ENCODE measurements at regions not wholly inside any gene's neighbourhood (a gene's known extent, or its start where the extent isn't known, plus 50 kb on each side); places are given as distances from the start of the nearest gene placed in this dataset.

DNA sequence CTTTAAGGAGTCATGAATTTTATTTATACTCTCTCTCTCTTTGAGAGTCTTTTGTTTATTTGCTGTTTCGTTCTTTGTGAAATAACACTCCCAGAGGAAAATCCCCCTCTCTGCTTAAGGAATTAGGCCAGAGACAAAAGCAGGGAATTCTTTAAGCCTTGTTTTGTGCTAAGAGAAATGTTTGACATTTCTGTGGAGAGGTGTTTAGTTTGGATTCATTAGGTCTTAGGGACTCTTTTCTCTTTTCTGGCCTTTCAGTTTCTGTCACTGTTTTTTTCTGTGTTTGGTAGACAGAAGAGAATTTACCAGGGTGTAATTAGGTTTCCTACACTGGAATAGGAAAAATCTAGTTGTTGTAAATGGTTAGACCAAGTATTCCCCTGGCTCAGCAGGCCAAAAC, 241.8 kb upstream of the NR2F2 start:
- no peak for DNase-seq (ENCODE audit: low read depth)

DNA sequence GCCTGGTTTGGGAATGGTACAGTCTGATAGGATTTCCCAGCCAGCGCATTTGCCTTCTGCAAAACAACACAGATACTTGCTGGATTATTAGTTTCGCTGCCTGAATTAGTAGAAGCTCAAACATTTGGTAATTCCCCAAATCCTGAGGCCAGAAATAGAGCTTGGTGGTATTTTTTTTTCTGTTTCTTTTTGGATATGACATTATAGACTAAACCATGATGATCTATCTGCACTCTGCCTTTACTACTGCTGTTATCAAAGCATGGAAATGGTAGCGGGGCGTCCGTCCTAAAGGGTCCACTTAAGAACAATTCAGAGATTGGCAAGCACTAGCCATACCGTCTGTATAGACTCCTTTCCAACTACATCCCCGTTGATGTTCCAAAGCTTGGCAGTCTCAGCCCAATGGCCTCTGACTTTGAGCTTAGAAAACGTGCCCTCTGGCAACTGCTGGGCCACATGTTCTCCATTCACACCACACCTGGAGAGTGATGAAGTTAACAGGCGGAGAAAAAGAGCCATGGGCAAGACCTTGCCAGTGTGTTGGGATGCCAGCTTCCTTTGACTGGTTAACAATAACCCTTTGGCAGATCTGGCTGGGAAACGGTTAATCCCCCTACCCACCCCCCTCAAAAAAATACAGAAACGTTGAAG, 241.0 kb upstream of the NR2F2 start:
- DNase-seq (ENCODE audit: low read depth) = no peak

DNA sequence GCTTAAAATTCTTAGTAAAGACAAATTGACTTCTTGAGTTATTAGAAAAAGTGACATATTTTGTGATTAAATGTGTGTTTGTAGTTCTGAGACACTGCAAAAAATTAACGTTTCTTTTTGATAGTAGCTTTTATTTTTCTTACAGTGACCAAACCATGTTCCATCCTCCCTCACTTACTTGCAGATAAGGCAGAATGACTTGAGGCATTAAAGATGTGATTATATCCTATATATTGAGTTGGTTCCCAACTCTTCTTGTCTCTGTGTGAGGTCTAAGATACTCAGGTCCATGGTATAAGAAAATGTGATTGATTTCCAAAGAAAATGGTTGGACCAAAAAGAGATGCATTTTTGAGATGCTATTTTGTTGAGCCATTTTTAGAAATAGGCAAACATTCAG, 238.3 kb upstream of the NR2F2 start:
- DNase-seq (ENCODE audit: low read depth) = no peak

- no peak for DNase-seq (ENCODE audit: low read depth)
These were observed 237.4 kb upstream of the NR2F2 start for GRCh38 chr15:96093063-96093462.

GRCh38 chr15:96097661-96098060, 232.8 kb upstream of the NR2F2 start:
- no peak for DNase-seq (ENCODE audit: low read depth)

DNA sequence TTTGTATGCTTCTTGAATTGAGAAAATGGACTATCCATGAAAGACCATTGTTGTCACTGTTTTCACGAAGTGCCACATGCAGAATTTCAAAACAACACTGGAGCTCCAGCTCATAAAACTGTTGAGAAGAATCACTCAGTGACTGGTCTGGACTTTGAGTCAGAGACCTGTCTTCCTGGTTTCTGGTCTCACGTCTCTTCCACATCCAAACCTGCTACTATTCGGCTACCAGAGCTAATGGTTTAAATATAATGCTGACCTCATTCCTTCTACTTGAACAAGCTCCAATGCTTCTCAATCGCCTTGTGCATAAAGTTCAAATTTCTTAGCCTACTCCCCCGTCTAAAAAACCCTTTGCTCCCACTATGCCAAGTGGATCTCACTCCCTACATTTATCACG, 227.9 kb upstream of the NR2F2 start:
- no peak for DNase-seq (ENCODE audit: low read depth)

GRCh38 chr15:96106181-96106580, 224.3 kb upstream of the NR2F2 start:
- no peak for DNase-seq (ENCODE audit: low read depth)

- DNase-seq (ENCODE audit: low read depth) = no peak
These were observed 223.9 kb upstream of the NR2F2 start for GRCh38 chr15:96106628-96107027.

DNA sequence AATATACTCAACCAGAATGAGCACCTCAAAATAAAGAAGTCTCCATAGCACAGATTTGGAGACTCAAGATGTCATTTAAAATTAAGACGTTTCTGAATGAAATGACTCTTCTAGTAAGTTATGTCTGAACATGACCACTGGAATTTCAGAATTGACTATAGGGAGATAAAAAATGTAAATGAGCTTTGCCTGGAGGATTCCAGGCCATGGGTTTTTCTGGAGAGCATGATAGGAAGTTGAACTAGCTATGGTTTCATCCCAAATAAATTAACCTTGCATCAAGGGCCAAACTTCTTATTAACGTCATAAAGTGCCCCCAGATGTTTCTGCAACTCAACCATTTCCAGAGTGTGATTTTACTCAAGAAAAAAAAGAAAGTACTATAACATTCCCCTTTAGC, 222.6 kb upstream of the NR2F2 start:
- no peak for DNase-seq (ENCODE audit: low read depth)

GRCh38 chr15:96108405-96108804, 222.1 kb upstream of the NR2F2 start:
- DNase-seq (ENCODE audit: low read depth) = no peak

DNA sequence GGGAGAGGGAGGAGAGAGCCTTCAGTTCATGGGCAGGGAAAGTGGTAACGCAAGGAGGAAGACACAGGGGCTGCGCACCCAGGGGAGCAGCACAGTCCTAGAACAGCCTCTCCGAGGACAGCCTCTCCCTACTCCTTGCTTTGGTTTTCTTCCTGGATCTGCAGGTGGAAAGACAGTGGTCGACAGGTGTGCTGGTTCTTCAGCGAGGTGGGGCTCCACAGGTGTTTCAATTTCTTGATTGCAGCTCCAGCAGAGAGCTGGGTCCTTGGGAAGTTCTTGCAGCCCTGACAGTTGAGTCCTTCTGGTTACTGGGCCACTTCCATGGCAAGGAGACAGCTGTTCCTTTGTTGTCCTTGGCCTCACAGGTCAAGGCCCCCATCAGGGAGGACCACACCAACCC, 220.7 kb upstream of the NR2F2 start:
- DNase-seq (ENCODE audit: low read depth) = no peak

- no peak for DNase-seq (ENCODE audit: low read depth)
These were observed 218.5 kb upstream of the NR2F2 start for GRCh38 chr15:96112018-96112417.

GRCh38 chr15:96115642-96116041, 214.9 kb upstream of the NR2F2 start:
- no peak for DNase-seq (ENCODE audit: low read depth)

DNA sequence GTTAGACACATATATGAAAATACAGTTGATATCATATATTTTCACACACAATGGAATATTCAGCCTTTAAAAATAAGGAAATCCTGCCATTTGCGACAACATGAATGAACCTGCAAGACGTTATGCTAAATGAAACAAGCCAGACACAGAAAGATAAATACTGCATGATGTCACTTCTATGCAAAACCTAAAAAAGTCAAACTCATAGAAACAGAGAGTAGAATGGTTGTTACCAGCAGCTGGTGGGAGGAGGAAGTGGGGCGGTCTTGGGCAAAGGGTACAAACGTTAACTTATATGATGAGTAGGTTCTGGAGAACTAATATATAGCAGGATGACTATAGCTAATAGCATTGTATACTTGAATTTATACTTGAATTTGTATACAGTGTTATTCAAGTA, 213.2 kb upstream of the NR2F2 start:
- DNase-seq (ENCODE audit: low read depth) = no peak

- DNase-seq (ENCODE audit: low read depth) = no peak
These were observed 210.8 kb upstream of the NR2F2 start for GRCh38 chr15:96119734-96120133.

DNA sequence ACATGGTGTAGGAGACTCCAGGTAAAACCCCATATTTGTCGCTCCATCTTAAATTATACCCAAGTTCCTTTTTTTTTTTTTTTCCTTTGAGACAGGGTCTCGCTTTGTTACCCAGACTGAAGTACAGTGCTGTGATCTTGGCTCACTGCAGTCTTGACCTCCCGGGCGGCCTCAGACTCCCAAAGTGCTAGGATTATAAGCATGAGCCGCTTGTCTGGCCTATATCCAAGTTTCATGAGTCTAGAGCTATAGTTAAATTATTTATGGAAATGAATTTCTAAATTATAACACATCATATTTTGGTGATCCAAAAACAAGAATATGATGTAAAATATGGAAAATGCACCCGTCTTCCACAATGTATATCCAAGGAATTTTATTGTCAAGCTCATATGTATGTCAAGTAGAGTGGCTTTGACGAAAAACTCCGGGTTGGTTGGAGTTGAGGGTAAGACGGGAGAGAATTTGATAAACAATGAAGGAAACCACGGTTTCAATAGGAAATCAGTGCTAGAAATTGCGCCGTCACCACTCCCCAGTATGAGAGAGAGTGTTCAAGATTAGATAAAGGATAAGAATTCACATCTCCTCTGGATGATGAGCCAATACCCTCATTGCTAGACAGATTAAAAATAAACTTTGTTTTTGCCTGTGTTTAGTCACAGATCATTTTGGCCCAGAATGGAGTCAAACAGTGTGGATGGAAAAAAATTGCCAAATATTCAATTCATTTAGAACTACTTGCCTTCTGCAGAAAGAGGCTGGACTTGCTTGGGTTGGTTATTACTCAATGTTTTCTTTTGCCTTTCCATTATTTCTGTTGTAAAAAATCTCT, 209.2 kb upstream of the NR2F2 start:
- no peak for DNase-seq (ENCODE audit: low read depth)

DNA sequence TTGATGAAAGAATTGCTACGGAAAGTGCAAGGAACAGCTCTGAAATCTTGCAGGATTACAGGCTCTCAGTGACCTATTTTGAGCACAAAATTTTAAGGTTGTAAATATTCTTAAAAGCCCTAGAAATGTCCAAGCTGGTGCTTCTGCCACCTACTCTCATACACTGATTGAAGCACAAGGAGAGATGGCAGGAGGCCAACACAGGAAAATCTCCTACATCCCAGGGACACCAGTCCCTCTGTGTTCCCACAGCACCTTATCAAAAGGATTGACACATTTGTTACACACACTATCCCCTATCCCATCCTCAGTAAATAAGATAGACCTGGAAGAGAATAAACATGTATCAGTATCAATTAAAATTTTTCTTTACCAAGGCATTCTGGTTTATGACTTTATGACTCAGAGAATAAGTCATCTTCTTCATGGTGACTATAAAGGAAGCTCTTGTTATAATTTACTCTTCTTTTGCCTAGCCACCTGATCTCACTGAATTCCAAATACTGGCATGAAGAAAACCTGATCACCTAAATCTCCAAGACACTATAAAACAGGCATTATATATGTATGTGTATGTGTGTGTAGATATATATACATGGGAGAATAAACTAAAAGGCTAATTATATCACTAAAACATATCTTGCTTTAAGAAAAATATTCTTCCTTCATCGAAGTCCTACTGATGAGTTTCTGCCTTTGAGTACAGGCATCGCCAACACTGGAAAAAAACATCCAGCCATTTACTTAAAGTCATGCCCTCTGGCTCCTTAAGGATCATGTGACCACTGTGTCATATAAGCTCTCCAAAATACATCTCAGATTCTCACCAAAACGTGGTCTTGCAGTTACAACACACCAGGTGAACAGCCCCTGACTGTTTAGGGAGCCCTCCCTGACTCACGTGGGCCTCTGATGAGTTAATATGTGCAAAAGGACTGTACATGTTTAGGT, 208.1 kb upstream of the NR2F2 start:
- DNase-seq (ENCODE audit: low read depth) = no peak

GRCh38 chr15:96123028-96123400, 207.5 kb upstream of the NR2F2 start:
- DNase-seq (ENCODE audit: low read depth) = no peak

DNA sequence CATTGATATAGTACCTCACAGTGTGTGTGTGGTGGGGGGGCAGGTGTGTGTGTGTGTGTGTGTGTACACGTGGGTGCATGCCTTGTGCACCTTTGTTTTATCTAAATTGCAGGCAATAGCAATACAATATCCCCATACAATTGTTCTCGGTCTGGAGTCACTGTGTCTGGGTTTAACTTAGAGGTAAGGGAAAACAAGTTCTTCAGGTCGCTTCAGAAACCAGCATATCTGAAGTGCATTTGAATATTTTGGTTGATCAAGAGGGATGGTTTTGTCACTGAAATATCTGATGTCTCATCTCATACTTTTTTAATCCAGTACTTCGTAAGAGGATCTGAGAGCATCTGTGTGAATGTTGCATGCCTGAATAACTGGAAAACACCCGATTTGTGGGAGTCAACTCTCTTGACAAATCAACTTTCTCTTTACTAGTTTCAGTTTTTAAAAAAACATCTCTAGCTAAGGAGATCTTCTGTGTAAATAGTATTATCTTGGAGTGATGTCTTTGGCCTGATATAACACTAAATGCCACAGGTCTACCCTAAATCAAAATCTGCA, 206.8 kb upstream of the NR2F2 start:
- DNase-seq (ENCODE audit: low read depth) = no peak

- no peak for DNase-seq (ENCODE audit: low read depth)
These were observed 206.1 kb upstream of the NR2F2 start for GRCh38 chr15:96124436-96124835.

DNA sequence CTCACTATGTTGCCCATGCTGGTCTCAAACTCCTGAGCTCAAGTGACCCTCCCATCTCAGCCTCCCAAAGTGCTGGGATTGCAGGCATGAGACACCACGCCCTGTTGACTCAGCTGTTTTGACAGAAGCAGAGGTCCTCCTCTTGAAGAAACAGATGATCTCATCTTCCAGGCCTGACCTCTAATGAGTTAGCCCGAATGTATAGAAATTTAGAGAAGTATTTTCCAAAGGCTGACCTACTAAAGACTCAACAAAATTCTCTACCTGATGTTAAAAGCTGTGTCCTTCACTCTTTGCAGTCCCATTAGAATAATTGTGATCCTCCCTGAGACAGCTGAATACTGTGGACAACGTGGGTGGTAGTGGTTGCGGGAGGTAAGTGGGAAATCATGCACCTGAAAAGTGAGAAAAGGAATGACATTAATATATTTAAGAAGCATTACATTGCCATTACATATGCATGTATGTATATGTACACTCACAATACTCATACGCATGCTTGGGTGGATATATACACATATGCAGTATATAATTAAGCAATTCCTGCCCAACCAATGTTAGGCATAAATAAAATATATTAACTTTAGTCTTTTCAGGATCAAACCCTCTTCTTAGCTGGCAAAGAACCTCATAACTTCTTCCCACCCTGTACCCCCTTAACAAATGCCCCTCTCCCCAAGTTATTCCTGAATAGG, 204.6 kb upstream of the NR2F2 start:
- no peak for DNase-seq (ENCODE audit: low read depth)

GRCh38 chr15:96126859-96127258, 203.6 kb upstream of the NR2F2 start:
- DNase-seq (ENCODE audit: low read depth) = no peak
